GM21576 (cell line): ENCODE measurements at regions not wholly inside any gene's neighbourhood (a gene's known extent, or its start where the extent isn't known, plus 50 kb on each side); places are given as distances from the start of the nearest gene placed in this dataset.
"Not testable (repeated sequence)": the region's sequence is repeated elsewhere in the genome, so short reads cannot be mapped to it uniquely, and the experiment has no call there.

ENCODE experiments used
- ATAC-seq: cut with Tn5 transposase; IDR thresholded peaks from one replicate; pipeline ENCODE4 v1.9.1; 2021; ENCODE audit warnings: mild to moderate bottlenecking, moderate library complexity; ENCODE audit not compliant: unreplicated experiment

DNA sequence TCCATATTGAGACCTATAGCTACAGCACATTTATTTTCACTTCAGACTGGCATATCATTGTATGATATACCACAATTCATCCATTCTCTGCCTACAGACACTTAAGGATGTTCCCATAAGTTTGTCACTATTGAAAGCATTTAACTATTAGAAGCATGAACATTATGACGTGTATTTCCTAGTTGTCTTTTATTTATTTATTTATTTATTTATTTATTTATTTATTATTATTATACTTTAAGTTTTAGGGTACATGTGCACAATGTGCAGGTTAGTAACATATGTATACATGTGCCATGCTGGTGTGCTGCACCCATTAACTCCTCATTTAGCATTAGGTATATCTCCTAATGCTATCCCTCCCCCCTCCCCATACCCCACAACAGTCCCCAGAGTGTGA is 448.0 kb downstream of the TMEM232 start:
- ATAC-seq = not testable (repeated sequence)

DNA sequence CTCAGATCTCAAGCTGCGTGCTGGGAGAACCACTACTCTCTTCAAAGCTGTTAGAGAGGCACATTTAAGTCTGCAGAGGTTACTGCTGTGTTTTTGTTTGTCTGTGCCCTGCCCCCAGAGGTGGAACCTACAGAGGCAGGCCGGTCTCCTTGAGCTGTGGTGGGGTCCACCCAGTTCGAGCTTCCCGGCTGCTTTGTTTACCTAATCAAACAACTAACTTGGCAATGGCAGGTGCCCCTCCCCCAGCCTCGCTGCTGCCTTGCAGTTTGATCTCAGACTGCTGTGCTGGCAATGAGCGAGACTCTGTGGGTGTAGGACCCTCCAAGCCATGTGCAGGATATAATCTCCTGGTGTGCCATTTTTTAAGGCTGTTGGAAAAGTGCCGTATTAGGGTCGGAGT is 442.4 kb downstream of the TMEM232 start:
- ATAC-seq = not testable (repeated sequence)

DNA sequence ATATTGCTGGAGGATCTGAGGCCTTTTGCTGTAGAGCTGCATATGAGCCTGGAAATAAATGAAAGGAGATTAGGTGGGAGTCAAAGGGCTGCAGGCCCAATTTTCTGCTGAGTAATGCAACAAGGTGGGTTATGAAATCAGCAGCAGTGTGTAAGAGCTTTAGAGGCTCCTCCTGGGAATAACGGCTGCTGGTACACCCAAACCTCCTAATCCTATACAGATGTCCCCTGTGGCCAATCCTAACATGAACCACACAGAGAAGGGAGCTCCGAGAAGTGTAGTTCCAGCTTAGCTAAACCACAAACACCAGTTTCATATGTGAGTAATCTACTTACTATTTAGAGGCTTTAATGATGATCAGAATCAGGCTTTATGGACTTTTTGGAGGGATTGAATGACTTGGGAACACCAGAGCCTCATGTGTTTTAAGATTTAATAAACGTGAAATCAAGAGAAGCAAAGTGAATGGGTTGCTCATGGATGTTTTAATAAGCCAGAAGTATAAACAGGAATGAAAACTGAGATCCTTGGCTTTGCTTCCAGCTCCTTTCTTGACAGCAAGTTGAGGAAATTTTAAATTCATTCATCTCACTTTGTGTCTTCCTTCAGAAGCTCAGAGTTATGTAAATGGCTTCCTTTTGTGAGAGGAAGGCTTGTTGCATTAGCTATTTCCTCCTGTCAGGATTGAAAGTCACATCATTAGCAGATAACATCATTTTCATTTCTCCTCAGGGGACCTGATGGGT is 437.5 kb downstream of the TMEM232 start:
- ATAC-seq = no peak

DNA sequence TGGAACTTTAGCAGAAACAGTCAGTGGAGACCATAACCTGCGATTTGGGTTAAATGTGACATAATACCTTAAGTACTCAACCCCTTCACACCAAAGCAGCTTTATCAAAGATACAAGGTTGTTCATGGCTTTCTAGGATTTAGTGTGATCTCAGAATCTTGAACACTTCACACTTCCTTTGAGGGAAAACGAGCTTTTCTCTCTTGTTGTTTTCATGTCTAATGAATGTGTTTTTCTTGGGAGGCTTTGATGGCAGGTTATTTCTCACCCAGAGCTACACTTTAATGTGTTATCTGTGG is 437.0 kb downstream of the TMEM232 start:
- no peak for ATAC-seq

DNA sequence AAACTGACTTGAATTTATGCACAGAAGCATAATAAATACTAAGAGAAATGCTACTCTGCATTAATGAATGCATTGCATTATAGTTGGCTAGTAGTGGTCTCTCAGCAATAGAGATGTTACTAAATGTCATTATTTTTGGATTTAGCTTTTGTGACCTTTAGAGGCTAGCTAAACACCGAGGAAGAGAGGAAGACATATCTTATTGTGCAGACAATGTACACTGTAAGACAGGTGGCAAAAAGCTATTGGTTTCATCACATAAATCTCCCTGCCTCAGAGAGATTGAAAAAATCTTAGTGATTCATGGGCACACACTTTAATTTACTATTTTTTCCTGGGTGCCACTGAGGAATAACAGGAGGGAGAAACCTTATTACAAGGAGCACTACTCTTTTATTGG is 435.9 kb downstream of the TMEM232 start:
- ATAC-seq = no peak

DNA sequence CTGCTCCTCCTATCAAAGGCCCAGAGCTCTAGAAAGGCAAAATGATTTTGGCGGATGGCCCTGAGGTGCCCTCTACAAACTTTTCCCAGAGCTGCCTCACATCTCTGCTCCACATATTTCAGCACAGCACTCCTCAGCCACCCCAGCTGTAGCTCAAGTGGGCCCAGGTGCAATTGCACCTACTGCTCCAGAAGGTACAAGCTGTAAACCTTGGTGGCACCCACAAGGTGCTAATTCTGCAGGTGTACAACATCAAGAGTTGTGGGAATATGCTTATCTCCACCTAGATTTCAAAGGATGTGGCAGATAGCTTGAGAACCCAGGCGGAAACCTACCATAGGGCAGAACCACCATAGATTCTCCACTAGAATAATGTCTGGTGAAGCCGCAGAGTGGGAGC is 432.2 kb downstream of the TMEM232 start:
- no peak for ATAC-seq

DNA sequence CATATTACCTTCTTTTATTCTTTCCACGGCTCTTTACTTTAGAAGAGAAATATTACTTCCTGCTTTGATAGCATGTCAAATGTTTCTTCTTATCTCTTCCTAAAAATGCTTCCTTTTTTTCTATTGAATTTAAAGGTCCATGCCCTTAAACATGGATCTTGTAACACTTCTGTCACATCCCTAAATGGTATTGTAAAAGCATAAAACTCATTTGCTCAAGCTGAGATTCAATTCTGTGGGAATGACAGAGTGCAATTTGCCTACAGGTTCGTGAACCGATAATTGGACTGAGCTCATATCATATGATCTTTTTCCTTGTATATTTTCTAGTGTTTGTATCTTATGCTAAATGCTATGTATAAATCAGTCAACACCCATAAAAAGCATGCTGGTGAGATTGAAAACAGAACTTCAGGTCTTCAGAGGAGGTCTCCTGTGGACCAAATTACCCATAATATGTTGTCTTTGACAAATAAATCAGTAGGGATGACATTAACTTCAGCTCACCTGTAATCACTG is 429.3 kb downstream of the TMEM232 start:
- ATAC-seq = no peak

DNA sequence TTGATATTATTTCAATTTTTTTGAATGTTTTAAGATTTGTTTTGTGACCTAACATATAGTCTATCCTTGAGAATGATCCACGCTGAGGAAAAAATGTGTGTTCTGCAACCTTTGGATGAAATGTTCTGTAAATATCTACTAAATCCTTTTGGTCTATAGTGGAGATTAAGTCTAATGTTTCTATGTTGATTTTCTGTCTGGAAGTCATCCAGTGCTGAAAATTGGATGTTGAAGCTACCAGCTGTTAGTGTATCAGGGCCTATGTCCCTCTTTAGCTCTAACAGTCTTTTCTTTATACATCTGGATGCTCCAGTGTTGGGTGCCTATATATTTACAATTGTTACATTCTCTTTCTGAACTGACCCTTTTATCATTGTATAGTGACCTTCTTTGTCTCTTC is 422.3 kb downstream of the TMEM232 start:
- no peak for ATAC-seq

DNA sequence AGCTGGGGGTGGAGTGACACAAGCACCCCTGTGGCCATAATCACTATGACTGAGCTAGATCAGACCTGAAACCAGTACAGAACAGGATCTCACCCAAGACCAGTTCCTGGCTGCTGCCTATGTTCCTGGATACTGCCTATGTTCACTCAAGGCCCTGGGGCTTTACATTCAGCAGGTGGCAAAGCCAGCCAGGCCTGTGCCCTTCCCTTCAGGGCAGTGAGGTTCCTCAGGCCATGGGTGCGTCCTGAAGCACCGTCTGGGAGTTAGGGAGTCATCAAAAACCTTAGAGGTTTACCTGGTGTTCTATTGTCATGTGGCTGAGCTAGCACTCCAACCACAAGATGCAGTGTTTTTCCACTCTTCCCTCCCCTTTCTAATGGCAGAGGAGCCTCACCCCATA is 419.8 kb downstream of the TMEM232 start:
- ATAC-seq = no peak

DNA sequence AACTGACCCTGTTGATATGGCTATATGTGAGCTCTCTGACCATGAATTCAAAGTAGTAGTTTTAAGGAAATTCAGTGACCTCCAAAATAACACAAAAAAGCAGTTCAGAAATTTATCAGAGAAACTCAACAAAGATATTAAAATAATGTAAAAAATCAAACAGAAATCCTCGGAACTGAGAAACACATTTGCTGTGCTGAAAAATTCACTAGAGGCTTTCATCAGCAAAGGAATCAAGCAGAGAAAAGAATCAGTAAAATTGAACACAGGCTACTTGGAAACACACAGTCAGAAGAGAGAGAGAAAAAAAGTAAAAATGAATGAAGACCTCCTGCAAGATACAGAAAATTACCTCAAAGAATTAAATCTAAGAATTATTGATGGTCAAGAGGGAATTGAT is 417.2 kb downstream of the TMEM232 start:
- ATAC-seq = no peak

DNA sequence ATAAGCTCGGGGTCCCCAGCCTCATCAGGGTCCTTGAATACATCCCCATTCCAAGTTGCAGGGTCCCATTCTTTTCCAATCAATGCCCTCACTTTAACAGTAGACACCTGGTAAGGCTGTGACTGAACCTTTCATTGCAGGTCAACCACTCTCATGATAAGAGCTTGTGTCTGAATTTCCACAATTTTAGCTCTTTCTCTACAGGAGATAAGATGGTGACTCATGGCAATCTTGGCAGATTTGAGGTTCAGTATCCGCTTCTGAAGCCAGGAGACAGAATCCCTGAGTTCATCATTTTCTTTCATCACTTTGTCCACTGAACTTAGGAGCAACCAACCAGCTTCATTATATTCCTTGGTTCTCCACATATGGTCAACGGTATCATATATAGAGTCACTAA is 409.9 kb downstream of the TMEM232 start:
- ATAC-seq = not testable (repeated sequence)

DNA sequence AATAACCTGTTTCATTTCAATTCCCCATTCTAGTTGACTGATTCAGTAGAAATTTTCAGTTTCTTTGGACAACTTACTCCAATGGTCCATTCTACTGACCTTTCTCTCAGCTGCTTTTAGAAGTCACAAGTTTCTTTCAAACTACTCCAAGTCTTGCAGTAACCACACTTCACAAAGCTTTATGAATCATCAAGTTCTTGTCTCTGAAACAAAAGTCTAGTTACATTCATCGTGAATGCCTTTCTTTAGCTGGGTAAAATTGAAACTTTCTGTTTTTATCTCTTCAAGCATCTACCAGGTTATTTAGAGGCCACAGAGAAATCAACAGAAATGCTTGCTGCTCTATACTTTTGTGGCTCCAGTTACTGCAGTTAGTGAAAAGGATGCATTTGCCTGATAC is 405.4 kb downstream of the TMEM232 start:
- peak; percentile 64 for ATAC-seq

DNA sequence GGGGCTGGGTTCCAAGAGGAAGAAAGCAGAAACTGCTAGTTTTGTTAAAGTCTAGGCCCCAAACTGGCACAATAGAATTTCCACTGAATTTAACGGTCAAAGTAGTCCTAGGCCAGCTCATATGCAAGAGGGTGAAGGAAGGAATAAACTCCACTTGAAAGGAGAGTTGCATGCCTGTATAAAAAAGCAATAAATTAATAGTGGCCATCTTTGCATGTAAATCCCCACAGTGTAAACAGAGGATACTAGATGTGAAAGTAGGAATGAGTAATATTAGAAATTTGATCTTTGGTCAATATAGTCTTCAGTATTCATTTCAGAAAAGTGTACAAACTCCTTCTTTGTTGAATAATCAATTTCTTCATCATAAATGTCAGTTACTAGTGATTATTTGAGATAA is 403.1 kb downstream of the TMEM232 start:
- no peak for ATAC-seq

DNA sequence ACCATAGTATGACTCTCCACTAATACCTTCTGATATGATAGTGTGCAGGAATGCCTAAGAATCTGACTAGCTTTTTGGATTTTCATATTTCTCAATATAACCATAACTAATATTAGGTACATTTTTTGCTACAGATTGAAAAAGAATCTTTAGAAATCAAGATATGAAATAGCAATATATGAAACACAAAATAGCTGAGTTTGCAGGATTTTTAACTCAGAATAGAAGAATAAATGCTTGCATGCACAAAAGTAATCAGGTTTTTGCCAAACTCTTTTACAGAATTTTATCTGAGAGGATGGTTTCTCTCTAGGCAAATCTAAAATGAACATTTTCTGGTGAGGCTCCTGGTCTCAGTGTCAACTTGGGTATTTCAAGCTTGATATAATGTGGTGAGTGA is 402.6 kb downstream of the TMEM232 start:
- no peak for ATAC-seq

DNA sequence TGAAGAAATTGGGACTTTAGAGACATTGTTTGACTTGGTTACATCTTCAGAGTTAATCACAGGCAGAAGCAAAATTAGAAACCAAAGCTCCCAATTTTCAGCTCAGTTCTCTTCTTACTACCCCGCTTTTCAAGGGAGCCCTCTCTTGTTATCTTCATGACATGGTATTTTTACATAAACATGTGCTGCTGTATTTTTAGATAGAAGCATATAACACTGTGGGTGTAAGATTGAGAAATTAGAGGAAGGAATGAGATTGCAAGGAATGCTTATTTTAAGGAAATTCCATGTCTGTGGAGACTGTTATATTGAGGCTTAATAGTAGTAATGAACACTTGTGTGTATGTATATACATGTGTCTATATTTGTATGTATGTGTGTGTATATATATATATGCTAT is 401.6 kb downstream of the TMEM232 start:
- ATAC-seq = no peak

DNA sequence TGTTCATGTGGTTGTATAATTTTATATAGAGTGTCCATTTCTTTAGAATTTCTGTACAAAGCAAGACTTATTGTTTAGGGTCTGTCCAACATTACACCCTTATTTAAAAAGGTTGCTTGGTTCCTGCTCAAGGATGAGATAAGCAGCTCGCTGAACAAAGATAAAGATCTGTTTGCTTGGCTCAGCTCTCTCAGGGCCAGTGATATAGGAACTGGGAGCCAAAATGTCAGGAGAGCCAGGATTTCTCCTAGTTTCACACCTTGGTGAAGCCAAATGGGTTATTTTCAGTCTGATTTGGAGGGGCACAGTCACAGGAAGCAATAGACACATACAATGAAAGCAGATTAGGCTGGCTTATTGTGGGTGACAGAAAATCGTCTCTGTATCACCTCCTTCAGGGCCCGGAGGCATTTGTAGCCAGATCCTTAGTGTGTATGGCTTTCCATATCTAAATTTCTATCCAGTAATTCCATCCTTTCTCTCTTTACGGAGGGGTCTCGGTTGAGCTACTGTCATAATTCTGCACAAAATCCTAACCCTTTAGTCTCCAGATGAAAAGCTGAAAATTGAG is 396.4 kb downstream of the TMEM232 start:
- ATAC-seq = no peak

DNA sequence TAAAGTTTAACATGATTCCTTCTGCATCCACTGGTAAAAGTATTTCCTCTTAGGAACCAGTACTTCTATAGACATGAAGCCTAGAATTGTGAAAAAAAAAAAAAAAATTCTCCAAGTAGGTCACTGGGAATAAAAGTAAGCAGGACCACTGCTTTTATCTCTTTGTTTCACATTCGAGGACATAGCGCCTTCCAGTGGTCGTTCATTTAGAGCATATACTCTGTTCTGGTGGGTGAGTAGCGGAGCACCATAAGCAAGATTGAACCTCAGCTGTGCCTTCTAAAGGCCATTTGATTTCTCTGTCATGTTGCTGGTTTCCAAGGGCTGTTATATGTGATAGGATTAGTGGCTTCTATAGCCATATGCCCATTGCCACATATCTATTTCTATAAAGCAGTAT is 393.1 kb downstream of the TMEM232 start:
- ATAC-seq = no peak

DNA sequence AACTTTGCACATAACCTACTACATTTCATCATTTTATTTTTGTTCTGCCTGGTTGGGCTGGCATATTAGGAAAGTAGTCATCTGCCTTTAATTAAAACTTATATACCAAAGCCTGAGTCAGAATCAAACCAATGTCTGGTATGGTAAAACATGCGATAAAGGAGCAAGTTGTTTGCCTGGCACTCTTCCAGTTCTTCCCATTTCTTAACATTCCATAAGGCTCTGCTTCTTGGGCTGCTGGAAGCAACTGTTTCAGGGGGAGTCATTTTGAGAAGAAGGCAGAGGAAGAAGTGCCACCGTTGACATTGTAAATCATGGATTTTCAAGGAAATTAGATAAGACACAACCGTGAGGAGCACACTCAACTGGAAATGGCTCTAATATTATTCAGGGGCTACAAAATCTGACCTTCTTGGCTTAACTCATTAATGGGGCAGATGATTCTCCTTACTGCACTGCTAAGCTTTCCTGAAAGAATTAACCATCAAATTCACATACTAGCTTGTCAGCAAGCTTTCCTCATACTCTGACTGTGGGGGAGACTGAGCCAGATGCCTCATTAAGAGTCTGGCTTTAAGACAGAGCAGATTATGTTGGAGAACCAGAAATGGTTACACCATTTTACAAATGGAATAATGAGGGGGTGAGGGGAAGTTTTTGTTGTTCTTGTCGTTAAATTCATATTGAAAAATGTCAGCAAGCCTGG is 391.0 kb downstream of the TMEM232 start:
- no peak for ATAC-seq

DNA sequence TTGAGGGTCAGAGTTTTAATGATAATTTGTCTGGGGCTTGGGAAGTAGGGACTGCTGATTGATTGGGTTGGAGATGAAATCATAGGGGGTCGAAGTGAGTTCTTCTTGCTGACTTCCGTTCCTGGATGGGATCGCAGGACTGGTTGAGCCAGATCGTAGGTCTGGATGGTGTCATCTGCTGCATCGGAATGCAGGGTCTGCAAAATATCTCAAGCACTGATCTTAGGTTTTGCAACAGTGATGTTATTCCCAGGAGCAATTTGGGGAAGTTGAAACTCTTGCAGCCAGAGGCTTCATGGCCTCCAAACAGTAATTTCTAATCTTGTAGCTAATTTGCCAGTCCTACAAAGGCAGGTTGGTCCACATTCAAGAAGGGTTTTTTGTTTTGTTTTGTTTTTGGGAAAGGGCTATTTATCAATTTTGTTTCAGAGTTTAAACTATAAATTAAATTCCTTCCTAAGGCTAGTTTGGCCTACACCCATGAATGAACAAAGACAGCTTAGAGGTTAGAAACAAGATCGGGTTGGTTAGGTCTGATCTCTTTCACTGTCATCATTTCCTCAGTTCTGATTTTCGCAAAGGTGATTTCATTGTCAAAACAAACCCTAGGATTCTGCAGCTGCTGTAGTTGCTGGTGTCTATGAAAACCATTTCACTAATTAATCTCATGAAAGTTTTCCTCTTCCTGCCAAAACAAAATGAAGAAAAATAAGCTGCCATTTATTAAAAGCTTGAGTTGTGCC is 388.0 kb downstream of the TMEM232 start:
- ATAC-seq = no peak

DNA sequence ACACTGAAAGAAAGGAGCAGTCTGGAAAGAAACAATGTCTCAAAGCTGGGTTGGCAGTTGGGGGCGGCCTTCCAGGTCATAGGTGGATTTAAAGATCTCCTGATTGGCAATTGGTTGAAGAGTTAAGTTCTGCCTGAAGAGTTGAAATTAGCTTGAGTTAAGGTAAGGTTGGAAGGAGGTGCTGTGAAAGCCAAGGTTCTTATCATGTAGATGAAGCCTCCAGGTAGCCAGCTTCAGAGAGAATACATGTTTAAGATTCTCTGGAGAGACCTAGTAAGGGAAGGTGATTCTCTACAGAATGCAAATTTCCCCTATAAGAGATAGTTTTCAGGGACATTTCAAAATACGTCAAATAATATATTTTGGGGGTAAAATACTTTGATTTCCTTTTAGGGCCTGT is 387.1 kb downstream of the TMEM232 start:
- ATAC-seq = no peak

DNA sequence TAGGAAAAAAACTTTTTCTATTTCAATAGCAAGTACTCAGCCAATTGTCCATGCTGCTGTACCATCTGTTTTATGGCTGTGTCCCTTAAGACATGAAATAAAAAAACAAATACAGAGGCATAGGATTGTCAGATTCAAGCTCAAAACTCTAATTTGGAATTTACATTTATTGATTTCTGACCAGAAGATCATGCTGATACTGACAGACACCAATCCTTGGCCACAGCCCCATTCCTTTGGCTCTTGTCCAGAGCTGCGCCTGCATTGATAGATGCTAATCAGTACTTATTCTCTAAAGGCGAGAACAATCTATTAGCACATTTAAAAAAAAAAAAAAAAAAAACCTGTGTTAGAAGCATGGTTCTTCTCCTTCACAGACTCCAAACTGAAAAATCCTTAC is 384.6 kb downstream of the TMEM232 start:
- no peak for ATAC-seq

DNA sequence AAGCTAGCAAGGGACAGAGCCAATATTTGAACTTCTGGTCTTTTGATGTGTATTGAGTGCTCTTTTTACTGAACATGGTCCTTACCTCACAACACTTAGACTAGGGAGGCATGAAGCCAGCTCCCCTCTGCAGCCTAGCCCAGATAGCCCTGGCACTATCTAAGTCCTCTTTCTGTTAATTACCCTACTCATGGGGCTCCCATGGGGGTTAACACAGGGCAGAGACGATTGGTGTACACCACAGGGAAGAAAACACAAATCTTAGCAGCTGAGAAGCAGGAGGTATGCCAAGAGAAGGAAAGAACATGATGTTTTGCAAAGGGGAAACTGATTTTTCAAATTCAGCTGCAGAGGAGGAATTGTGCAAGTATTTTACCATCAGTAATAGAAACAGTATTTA is 383.8 kb downstream of the TMEM232 start:
- no peak for ATAC-seq
